NCI-H524 (cell line): ENCODE measurements at regions not wholly inside any gene's neighbourhood (a gene's known extent, or its start where the extent isn't known, plus 50 kb on each side); places are given as distances from the start of the nearest gene placed in this dataset.

Experiments used
- DNase-seq, 2 experiments: peaks; one replicate each; lab custom pipeline; 2025; lab: John Stamatoyannopoulos, UW

DNA sequence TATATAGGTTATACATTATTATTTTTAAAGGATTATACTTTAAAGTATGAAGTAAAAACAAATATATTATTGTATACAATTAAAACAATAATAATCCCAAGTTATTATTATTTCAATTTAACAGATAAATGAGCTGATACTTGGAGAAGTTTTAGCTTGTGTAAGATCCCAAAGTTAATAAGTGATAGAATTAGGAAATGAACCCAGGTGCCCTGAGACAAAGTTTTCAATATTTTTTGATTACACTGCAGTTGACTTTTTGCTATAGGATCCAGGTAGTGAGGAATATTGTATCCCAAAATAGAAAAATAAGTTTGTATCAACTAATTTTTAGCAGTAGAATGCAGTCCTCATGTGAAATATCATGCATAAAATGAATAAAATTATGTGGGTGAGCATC is 543.2 kb upstream of the ZNF608 start:
- no peak for DNase-seq

DNA sequence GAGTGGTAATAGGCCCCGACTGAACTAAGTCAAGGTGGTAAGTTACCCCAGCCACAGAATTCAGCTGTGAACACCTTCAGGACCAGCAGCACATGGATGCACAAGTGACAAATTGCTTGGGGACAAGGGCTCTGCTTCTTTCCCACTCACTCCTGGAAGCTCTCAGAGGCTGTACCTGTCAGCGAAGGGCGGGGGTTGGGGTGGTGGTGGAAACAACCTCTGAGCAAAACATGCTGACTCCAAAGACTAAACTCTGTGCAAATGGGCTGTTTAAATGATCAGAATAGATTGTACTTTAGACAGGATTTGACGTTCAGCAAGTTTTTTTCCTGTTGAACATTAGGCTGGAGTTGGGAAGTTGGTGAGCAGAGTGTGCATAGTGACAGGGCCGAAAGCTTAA is 544.5 kb upstream of the ZNF608 start:
- DNase-seq = no peak

DNA sequence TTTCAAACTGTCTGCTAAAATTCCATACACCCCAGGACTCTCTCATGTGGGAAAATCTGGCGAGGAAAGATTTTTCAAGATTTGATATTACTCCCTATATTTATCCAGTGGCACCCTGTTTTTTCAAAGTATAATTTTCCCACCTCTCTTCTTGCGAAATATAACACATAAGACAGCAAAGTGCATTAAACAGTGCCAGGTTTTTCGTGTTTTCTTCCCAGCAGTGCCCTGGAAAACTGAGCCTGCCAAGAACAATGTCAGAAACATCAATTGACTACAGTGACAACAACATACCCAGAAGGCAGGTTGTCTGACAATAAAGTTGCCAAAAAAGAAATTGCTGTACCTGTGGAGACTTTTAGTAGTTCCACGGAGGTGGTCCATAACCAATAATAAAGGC is 545.0 kb upstream of the ZNF608 start:
- DNase-seq = no peak

DNA sequence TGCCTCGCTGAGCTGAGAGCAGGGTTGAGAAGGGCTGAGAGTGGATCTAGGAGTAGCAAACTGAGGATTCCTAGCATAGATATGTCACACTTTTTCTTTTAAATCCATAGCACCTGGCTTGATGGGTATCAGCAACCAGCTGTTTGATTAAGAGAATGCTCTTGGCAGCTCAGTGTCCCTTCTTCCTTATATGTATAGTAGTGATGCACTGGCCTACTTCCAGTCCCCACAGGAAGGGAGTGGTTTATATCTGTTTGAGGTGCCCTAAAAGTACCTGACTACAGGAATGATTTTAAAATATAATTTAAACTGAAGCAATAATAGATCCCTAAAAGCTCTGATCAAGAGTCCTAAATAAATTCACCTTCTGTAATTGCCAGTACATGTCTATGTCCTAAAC is 546.8 kb upstream of the ZNF608 start:
- no peak for DNase-seq

DNA sequence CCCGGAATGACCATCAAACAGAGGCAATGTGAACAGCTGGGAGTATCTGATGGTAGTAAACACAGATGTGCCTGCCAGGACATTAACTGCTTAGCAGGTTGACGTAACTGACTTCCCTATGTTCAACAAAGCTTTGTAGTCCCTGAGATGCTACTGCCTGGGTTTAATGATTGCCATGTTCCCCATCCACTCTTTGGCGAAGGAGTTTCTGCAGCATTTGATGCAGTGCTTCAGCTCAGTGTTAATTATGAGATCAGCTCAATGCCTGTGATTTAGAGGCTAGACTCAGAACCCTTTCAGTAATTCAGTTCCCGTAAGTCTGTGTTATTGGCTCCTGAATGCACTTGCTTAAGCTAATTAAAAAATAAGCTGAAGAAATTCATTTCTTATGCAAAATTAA is 547.3 kb upstream of the ZNF608 start:
- no peak for DNase-seq

DNA sequence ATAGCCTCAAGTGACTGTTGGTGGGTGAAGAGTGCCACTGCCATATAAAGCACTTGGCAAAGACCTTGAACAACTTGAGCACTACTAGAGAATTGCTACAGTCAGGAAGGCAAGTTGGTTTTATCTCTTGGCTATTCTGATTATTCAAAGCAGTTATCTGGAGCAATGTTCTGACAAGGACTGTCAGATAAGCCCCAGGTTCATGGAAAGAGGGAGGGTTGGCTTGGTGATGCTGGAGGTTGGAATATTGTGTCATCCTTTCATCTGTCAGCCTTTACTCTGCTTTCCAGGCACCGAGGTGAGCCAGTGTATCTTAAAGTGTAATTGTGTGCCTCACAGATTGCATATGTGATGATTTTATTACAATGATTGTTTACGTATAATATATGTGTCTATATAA is 548.4 kb upstream of the ZNF608 start:
- no peak for DNase-seq

DNA sequence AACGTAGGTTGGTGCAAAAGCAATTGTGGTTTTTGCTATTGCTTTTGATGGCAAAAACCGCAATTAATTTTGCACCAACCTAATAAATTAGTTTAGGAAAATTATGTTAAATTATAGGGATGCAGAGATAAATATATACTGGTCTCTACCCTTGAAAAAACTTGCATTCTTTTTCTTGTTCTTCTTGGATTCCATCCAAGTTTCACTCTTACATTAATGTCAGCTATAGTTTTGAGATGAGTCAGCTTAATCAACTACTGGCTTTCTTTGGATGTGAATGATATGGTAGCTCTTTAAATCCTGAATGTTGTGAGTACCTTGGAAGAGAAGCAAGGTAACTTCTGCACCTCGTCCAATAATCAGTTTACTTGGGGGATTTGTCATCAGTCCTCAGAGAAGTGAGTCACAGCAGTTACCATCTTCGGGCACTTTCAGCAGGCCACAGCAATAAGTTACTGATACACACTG is 549.0 kb upstream of the ZNF608 start:
- DNase-seq = no peak

DNA sequence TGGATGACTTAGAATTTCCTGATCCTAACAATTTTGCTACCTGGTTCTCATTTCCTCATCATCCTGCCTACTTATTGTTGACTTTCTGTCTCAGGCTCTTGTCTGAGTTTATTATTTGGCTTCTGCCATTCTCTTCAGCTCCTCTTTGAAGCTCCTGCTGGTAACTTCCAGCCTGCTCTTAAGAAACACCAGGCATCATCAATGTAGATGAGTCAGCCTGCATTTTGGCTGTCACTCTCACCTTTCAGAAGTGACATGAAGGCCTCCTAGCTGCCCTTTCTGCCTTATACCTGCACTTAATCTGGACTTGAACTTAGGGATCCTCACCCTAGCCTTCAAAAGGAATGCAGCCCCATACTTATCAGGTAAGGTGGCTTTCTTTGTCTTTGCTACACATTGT is 551.8 kb upstream of the ZNF608 start:
- DNase-seq = no peak

DNA sequence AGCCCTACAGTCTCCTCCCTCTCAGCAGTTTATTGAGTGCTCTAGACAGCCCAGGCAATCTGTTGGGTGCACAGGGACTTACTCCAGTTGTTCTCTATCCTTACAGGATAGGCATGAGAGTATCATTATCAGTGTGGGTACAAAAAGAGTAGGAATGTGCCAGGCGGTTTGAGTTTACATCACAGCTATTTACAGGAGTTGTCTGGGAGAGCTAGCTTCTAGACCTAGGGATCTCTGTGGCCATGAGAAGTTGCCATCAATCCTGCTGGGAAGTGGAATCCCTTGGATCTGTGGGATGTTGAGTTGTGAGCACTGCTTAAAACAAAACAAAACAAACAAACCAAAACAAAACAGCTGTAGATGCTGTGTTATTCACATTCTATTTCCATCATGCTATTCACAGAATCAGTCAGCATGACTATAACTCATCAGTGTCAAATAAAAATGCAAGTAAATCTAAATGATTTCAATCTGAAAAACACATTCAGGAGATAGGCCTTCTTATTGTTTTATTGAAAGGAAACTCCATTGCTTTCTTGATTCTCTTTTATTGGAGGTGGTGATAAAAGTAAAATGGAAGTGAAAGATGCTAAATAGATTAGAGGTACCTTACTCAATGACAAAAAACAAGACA is 552.4 kb upstream of the ZNF608 start:
- peak in 1 of 2 experiments; percentile 3 for DNase-seq

DNA sequence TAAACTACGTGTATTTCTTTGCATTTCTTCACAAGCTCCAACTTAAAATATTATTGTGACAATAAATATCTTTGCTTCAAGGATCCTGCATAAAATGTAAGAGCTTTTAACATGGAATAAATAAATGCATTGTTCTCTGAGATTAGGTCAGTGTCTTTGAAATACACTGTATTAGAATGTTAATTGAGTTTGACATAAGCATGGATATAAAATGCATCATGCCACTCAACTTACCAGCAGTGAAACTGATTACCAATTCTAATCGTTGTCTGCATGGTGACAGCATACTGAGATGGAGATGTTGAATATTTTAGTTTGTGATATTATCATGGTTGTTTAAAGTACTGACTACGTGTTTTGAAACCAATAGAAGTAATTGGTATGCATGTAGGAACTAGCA is 555.3 kb upstream of the ZNF608 start:
- DNase-seq = no peak

DNA sequence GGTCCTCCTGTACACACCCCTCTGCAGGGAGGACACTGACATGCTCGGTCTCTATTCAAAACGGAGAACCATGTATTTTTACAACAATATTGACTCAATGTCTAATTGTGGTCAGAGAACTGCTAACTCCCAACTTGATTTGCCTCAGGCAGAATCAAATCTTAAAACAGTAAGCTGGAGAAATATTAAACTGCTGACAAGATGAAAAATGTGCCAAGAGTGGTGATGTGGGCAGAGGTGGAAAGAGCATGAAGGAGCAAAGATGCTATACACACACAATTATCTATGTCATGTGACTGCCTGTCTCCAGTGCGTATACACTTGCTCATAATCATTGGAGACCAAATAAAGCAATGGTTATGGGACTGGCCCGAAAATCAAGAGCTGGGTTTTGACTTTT is 556.1 kb upstream of the ZNF608 start:
- no peak for DNase-seq

DNA sequence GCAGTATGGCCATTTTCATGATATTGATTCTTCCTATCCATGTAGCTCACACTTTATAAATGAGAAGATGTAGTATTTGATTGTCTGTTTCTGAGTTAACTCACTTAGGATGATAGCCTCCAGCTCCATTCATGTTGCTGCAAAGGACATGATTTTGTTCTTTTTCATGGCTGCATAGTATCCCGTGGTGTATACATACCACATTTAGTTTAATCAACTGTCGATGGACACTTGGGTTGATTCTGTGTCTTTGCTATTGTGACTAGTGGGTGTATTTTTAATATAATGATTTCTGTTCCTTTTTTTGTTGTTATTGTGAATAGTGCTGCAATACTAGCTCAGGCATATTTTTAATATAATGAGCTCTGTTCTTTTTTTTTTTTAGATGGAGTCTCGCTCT is 560.3 kb upstream of the ZNF608 start:
- DNase-seq = no peak

DNA sequence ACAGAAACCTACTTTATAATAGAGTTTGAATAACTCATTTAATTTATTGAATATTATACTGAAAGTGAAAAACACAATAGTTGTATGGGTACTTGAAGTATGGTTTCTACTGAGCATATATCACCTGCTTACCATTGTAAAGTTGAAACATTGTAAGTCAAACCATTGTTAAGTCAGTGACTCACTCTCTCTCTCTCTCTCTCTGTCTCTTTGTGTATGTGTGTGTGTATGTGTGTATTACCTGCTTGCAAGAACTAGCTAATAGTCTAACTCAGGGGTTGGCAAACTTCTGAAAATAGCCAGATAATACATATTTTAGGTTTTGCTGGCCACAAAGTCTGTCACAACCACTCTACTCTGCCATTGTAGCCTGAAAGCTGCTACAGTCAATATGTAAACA is 564.3 kb upstream of the ZNF608 start:
- DNase-seq = no peak

DNA sequence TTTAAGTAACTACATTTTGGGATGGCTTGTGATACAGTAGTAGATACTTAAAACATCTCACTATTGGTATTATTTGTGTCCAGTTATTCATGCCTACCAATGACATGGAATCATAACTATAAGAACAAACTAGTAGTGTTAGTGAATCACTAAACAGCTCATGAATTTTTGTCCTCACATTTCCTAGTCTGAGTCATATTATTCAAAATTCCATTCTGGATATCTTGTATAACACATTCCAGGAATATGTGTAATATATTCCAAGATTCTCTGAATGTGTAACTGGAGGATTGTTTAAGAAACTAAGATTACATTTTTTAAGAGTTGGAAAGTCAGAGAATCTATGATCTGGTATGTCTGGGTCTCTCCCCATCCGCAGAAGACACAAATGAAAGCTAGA is 565.3 kb upstream of the ZNF608 start:
- no peak for DNase-seq

DNA sequence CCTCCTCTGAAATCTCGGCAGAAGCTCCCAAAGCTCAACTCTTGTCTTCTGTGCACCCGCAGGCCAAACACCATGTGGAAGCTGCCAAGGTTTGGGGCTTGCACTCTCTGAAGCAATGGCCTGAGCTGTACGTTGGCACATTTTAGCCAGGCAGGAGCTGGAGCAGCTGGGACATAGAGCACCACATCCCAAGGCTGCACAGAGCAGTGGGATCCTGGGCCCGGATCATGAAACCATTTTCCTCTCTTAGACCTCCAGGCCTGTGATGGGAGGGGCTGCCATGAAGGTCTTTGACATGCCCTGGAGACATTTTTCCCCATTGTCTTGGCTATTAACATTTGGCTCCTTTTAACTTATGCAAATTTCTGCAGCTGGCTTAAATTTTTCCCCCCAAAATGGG is 567.1 kb upstream of the ZNF608 start:
- DNase-seq = no peak

DNA sequence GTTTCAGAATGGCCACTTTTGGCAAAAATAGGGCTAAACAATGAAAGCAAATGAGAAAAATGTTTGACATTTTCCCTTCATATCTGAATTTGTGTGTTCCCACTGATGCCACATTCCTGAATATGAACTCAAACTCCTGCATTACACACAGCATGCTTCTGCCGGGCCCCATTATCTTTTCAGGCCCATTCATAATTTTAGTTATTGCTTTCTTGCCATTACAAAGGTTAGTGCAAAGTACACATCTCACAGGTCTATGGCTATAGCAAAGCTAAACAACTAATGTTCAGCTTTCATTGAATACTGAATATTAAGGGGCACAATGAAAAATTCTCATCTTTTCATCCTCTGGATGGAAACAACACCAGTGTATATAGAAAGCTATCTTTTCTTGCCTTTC is 568.9 kb upstream of the ZNF608 start:
- DNase-seq = no peak

DNA sequence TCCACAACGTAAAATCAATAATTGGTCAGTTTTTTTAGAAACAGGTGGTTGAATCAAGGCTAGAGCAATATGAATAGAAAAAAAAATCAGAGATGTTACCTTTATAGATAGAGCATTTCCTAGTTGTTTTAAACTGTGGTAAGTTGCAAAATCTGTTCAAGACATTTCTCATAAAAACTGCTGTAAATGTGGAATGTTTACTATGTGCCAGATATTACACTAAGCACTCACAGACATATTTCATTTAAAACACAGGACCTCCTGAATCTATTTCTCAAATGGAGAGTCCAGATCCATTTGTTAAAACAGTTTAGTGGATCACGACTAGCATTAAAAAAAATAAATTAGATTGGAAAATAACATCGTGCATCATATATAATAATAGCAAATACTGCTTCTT is 570.0 kb upstream of the ZNF608 start:
- DNase-seq = no peak

DNA sequence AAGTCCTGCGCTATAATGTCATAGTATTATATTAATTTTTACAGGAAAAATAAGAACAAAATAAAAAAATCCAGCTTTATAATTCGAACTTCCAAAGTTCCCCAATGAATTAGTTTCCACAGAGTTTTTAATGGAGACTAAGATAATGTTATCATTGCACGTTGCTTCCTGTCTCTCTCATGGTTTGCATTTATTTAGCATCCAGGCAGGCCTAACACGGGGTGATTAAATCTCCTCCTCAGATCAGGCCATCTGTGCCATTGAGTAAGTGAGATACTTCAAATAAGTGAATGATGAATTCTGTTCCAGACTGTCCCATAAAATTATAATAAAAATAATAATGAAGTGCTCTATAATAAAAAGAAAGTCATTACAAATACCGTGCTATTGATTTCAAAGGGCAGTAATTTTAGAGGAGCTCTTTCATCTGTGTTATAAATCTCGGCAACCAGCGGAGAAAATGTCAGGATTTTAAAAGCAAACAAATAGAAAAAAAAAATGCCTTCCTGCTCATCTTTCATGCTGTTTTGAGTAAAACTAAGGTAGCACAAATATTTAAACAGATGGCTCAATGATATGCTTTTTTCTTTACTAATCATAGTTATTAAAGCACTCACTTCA is 570.6 kb upstream of the ZNF608 start:
- peak; percentile 54 to 88 for DNase-seq

DNA sequence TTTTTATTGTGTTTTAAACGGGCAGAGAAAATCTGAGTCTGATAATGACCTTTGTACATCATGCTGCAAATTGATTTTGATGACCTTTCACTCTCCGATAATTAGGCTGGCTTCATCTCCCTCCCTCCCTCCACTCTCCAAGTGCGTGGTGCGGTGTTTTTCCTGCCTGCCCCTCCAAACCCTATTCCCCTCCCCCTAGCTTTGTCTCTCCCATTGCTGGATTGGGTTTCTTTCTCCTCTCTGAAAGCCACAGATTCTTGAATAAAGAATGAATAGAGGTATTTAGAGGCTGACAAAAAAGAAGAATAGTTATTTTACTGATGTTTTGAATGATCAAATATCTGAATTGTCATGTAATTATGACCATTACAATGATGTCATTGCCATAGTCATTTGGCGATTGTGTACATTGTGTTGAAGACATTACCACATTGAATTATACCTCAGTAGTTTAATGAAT is 571.1 kb upstream of the ZNF608 start:
- DNase-seq = peak; percentile 41 to 80

DNA sequence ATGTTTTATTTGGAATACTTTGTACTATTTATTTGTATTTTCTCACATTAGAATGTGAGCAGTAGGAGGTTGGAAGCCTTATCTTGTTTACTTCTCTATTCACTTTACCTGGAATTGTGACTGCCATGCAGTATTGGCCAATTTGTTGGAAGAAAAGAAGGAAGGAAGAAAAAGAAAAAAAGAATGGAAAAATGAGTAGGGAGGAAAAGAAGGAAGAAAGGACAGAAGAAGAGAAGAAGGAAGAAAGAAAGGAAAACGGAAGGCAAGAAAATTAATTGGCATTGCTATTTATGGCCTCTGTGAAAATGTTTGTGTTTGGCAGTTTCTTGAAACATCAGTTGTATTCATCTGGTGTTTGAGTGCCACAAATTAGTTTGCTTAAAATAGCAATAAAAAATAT is 575.2 kb upstream of the ZNF608 start:
- no peak for DNase-seq

DNA sequence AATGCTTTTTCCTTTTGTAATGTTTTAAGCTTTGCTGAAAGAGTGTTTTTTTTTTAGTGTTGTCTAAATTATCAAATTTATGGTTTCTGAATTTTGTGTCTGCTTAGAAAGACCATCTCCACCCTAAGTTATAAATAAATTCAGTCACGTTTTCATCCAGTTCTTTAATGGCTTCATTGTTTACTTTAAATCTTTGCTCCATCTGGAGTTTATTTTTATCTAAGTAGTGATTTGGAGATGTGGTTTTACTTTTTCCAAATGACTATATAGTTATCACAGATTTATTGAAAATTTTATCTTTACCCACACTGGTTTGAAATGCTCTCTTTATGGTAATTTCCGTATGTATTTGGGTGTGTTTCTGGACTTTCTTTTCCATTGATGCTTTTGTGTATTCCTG is 577.2 kb upstream of the ZNF608 start:
- peak in 1 of 2 experiments; percentile 9 for DNase-seq

DNA sequence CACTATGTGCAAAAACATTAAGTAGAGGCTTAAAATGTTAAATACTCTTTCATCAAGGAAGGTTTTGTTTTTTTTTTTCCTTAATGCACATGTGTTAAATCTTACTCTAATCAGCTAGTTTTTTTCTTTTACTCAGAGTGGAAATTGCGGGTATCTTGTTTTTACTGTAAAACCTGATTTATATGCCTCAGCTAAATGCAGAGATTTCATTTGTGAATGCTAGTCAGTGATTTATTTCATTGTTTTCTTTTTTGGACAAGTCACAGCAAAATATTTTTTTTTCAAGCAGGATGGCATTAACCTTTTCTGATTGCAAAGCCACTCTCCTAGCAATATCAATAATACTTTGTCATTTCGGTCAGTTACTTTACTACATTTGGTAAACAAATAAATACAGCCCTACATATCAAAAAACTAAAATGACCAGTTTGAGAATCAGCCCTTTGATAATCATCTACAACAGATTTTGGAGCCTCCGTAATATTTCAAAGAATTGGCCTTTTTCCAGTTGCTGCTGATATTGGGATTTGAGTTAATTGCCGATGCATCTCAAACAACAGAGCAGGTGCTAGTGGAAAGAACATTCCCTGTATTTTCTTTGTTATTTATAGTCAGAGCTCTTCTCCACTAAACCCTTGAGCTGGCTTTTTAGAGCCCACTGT is 579.2 kb upstream of the ZNF608 start:
- DNase-seq = peak in 1 of 2 experiments; percentile 60

DNA sequence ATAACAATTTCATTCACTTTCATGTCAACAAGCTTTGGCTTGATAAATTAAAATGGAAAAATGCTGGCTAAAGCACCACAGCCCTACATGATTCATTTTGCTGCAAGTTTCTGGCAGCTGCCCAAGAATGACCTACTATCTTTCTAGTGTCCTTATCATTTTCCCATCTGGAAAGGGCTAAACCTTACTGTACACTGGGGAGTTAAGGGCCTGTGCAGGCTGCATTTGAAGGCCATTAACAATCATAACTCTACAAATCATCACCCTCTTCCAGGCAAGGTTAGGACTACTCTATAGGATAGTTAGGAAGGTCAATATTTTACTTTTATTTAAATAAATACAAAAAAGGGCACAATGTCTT is 579.7 kb upstream of the ZNF608 start:
- DNase-seq = peak; percentile 60 to 82

DNA sequence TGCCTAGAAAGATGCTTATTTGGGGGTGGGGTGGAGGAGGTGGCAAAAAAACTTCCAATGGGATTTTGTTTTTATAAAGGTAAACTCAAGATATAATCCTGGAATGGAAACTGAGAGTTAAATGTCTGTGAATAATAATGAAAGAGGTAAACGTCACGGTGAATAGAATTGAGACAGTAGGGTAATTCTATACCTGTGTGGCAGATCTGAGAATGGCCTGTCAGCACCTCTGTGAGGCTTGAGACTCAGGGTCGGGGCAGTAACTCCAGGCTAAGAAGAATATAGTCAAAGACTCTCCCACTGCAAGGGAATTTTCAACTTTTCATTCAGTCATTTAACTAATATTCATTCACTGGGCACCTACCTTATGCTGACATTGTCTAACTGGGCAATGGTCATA is 581.2 kb upstream of the ZNF608 start:
- DNase-seq = no peak
